ENCODE measurements at regions not wholly inside any gene's neighbourhood (a gene's known extent, or its start where the extent isn't known, plus 50 kb on each side); places are given as distances from the start of the nearest gene placed in this dataset.

- WGBS, result 57% methylated on average over 3 of the region's 3 CpGs
- no peaks in the 10 kb centered on the region for H3K36me3 ChIP-seq
These were observed 205.2 kb upstream of the CDH5 start for GRCh38 chr16:66161269-66161668.

GRCh38 chr16:66159987-66160386, 206.5 kb upstream of the CDH5 start:
- H3K27ac ChIP-seq, result no peak overlapping the region
- no peak overlapping the region for H3K4me3 ChIP-seq
- H3K9me3 ChIP-seq, result no peaks in the 10 kb centered on the region
- peaks cover 13% of the 10 kb centered on the region for H3K4me1 ChIP-seq
- H3K36me3 ChIP-seq, result no peaks in the 10 kb centered on the region
- no peak for DNase-seq (ENCODE audit: low spot score in 2 of 2)
- 33% methylated on average over 5 of the region's 5 CpGs for WGBS
- TF ChIP-seq CTCF (IDR thresholded peaks at IDR 0.05), result no peak
- TF ChIP-seq POLR2A (IDR thresholded peaks at IDR 0.05), result no peak
- TF ChIP-seq EP300 (IDR thresholded peaks at IDR 0.05), result no peak
- no peak for TF ChIP-seq POLR2AphosphoS5 (IDR thresholded peaks at IDR 0.05)
- H3K27me3 ChIP-seq, result no peaks in the 10 kb centered on the region

More at GRCh38 chr16:66161269-66161668, 205.2 kb upstream of the CDH5 start:
- no peak for DNase-seq (ENCODE audit: low spot score in 2 of 2)
- no peaks in the 10 kb centered on the region for H3K9me3 ChIP-seq
- no peak overlapping the region for H3K4me3 ChIP-seq
- H3K4me1 ChIP-seq, result peaks cover 13% of the 10 kb centered on the region
- H3K27ac ChIP-seq, result no peak overlapping the region
- no peak for TF ChIP-seq POLR2AphosphoS5 (IDR thresholded peaks at IDR 0.05)
- no peak for TF ChIP-seq CTCF (IDR thresholded peaks at IDR 0.05)
- no peak for TF ChIP-seq EP300 (IDR thresholded peaks at IDR 0.05)
- no peak for TF ChIP-seq POLR2A (IDR thresholded peaks at IDR 0.05)
- no peaks in the 10 kb centered on the region for H3K27me3 ChIP-seq

- H3K27ac ChIP-seq, result no peak overlapping the region
- no peak overlapping the region for H3K4me3 ChIP-seq
- H3K36me3 ChIP-seq, result no peaks in the 10 kb centered on the region
- peaks cover 3% of the 10 kb centered on the region for H3K4me1 ChIP-seq
- WGBS, result 94% methylated on average over 4 of the region's 4 CpGs
- H3K27me3 ChIP-seq, result no peaks in the 10 kb centered on the region
- DNase-seq (ENCODE audit: low spot score in 2 of 2), result no peak
- no peaks in the 10 kb centered on the region for H3K9me3 ChIP-seq
- no peak for TF ChIP-seq EP300 (IDR thresholded peaks at IDR 0.05)
- no peak for TF ChIP-seq POLR2A (IDR thresholded peaks at IDR 0.05)
- no peak for TF ChIP-seq CTCF (IDR thresholded peaks at IDR 0.05)
- TF ChIP-seq POLR2AphosphoS5 (IDR thresholded peaks at IDR 0.05), result no peak
These were observed 210.0 kb upstream of the CDH5 start for GRCh38 chr16:66156538-66156937.

- 80% methylated on average over 4 of the region's 4 CpGs for WGBS
- no peaks in the 10 kb centered on the region for H3K27me3 ChIP-seq
- no peak overlapping the region for H3K27ac ChIP-seq
- no peaks in the 10 kb centered on the region for H3K36me3 ChIP-seq
- peaks cover 9% of the 10 kb centered on the region for H3K4me1 ChIP-seq
- no peaks in the 10 kb centered on the region for H3K9me3 ChIP-seq
- DNase-seq (ENCODE audit: low spot score in 2 of 2), result no peak
- no peak overlapping the region for H3K4me3 ChIP-seq
- TF ChIP-seq CTCF (IDR thresholded peaks at IDR 0.05) (no peak), EP300 (IDR thresholded peaks at IDR 0.05) (no peak)
These were observed 210.6 kb upstream of the CDH5 start for GRCh38 chr16:66155933-66156332.

GRCh38 chr16:66154801-66155200, 211.7 kb upstream of the CDH5 start:
- Histone ChIP-seq H3K9me3 (no peaks in the 10 kb centered on the region), H3K4me1 (peaks cover 16% of the 10 kb centered on the region), H3K36me3 (no peaks in the 10 kb centered on the region), H3K4me3 (no peak overlapping the region), H3K27me3 (no peaks in the 10 kb centered on the region), H3K27ac (no peak overlapping the region)
- 77% methylated on average over 8 of the region's 8 CpGs for WGBS
- TF ChIP-seq EP300 (IDR thresholded peaks at IDR 0.05), result no peak
- TF ChIP-seq POLR2A (IDR thresholded peaks at IDR 0.05), result no peak
- no peak for TF ChIP-seq CTCF (IDR thresholded peaks at IDR 0.05)
- TF ChIP-seq POLR2AphosphoS5 (IDR thresholded peaks at IDR 0.05), result no peak
- no peak for DNase-seq (ENCODE audit: low spot score in 2 of 2)

All from suprapubic skin (tissue), 4 donors.